ENCODE measurements at regions not wholly inside any gene's neighbourhood (a gene's known extent, or its start where the extent isn't known, plus 50 kb on each side); places are given as distances from the start of the nearest gene placed in this dataset.

DNA sequence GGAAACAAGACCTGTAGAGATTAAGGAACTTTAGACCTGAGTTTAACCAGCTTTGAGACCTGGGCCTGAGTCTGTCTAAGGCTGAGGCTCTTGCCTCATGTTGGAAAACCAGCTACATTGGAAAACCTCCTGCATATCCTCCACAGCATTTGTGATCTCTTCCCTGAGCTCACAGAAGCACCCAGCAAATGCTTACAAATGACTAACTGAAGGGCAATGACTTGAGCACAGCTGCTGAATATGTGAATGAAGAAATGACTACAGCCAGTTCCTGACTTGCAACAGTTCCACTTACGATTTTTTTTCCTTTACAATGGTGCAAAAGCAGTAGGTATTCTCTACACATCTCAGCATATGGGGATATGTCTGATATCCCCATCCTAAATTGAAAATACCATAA lies 112.4 kb upstream of the RREB1 start:
- TF ChIP-seq ZFX (IDR thresholded peaks at IDR 0.05; ENCODE audit: borderline replicate concordance), result no peak
- TF ChIP-seq, protein P1, sequence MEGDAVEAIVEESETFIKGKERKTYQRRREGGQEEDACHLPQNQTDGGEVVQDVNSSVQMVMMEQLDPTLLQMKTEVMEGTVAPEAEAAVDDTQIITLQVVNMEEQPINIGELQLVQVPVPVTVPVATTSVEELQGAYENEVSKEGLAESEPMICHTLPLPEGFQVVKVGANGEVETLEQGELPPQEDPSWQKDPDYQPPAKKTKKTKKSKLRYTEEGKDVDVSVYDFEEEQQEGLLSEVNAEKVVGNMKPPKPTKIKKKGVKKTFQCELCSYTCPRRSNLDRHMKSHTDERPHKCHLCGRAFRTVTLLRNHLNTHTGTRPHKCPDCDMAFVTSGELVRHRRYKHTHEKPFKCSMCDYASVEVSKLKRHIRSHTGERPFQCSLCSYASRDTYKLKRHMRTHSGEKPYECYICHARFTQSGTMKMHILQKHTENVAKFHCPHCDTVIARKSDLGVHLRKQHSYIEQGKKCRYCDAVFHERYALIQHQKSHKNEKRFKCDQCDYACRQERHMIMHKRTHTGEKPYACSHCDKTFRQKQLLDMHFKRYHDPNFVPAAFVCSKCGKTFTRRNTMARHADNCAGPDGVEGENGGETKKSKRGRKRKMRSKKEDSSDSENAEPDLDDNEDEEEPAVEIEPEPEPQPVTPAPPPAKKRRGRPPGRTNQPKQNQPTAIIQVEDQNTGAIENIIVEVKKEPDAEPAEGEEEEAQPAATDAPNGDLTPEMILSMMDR (IDR thresholded peaks at IDR 0.05), result no peak

DNA sequence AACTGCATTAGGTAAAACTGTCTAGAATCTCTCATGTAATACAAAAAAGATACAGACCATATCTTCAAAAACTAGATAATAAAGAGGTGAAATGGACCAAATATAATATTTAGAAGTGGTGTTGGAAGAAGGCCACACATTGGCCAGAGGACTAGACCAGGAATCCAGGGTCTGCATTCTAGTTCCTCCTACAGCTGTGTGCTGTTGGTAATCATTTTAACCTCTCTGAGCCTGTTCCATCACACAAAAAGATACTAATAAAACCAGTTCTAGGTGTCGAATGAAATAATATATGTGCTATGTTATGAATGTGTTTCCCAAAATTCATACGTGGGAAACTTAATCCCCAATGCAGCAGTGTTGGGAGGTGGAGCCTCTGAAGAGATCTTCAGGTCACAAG lies 111.6 kb upstream of the RREB1 start:
- no peak overlapping the region for H3K27ac ChIP-seq
- TF ChIP-seq ZFX (IDR thresholded peaks at IDR 0.05; ENCODE audit: borderline replicate concordance), result no peak
- TF ChIP-seq, protein P1 (IDR thresholded peaks at IDR 0.05), result no peak

More for the DNA sequence above, 112.4 kb upstream of the RREB1 start:
- no peak overlapping the region for H3K27ac ChIP-seq

DNA sequence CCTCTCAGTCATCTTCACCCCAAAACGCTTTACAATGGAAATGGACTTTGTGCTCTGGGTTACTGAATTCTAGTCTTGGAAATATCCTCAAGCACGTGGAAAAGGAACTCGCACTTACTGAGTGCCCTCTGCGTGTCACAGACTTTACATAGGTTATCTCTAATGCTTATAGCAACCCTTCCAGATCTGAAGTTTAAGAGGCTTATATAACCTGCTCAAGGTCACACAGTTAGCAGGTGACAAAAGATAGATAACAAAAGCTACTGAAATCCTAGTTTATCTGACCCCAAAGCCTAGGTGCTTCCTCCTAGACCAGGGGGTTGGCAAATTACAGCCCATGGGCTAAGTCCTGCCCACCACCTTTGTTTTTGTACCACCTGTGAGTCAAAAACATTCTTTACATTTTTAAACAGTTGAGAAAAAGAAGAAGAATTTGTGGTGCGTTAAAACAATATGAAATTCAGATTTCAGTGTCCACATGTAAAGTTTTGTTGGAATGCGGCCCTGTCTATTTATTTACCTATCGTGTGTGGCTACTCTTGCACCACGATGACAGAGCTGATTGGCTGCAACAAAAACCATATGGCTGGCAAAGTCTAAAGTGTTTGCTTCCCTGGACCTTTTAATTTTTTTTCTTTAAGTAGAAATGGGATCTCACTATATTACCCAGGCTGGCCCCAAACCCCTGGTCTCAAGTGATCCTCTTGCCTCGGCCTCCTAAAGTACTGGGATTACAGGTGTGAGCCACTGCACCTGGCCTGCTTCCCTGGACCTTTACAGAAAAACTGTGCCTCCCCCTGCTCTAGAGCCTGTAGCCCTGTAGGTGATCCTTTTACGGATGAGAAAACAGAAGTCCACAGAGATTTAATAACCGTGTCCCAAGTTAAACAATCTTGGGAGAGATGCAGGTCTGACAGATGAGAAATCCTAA lies 110.2 kb upstream of the RREB1 start:
- no peak for TF ChIP-seq ZFX (IDR thresholded peaks at IDR 0.05; ENCODE audit: borderline replicate concordance)
- TF ChIP-seq, protein P1 (IDR thresholded peaks at IDR 0.05), result no peak
- no peak overlapping the region for H3K27ac ChIP-seq

DNA sequence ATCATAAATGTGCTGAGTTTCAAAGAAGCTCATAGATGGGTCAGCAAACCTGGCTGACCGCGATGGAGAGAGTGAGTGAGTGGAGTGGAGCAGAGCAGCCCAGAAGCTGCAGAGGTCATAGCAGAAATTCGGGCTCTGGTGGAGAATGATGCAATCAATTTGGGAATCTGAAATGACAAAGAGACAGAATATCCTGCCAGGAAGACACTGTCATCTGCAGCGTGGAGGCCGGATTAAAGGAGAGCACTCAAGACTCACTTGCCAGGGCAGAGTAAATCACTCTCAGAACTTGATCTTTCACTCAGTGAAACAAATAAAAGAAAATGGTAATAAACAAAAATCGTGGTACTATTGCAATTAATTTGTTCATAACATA lies 109.6 kb upstream of the RREB1 start:
- no peak for TF ChIP-seq ZFX (IDR thresholded peaks at IDR 0.05; ENCODE audit: borderline replicate concordance)
- TF ChIP-seq, protein P1 (IDR thresholded peaks at IDR 0.05), result no peak
- H3K27ac ChIP-seq, result no peak overlapping the region

DNA sequence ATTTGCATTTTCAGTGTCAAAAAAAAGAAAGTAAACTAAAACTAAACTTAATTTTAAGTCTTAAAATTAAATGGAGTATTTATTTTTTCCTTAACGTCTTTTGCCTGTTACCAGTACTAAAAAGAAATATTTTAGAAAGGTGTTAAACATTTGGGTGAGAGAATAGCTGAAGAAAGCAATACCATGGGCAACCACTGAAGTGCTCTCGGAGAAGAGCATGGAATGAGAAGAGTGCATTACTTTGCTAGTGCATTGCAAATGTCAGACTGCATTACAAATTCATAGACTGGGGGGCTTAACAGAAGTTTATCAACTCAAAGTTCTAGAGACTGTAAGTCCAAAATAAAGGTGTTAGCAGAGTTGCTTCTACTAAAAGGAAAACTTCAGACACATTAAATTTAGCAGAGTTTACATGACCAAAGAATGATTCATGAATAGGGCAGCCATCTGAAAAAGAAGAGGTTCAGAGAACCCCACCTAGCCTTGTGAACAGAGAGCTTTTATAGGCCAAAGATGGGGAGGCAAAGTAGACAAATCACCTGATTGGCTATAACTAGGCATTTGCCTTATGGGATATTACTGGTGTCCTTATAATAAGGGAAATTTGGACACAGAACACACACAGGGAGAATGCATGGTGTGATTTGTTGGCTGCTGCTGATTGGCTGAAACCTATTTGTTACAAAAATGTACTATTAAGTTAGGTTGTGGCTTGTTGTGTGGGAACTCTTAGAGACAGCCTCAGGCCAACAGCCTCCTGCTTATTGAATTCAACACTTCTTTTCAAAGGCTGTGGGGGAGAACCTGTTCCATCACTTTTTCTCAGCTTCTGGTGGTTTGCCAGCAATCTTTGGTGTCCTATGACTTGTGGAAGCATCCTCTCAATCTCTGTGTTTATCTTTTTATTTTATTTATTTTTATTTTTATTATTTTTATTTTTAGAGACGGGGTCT lies 106.7 kb upstream of the RREB1 start:
- TF ChIP-seq, protein P1 (IDR thresholded peaks at IDR 0.05), result no peak
- TF ChIP-seq ZFX (IDR thresholded peaks at IDR 0.05; ENCODE audit: borderline replicate concordance), result no peak
- no peak overlapping the region for H3K27ac ChIP-seq

DNA sequence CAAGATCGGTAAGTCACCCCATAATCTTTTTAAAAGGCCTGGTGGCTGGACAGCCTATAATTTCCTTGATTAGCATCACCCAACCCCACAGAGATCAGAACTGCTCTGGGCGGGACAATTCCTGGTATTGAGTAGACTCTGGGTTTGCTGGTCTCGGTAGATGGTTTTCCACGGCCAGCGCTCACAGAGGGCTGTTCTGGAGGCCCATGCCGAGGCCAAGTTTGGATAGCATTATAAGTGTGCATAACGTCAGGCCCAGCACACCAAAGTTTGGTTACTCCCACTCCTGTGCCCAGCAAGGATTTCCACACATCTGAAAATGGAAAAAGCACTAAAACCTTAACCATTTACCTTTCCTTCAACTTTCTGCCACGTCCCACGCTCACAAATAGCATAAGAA lies 104.7 kb upstream of the RREB1 start:
- TF ChIP-seq, protein P1 (IDR thresholded peaks at IDR 0.05), result no peak
- TF ChIP-seq ZFX (IDR thresholded peaks at IDR 0.05; ENCODE audit: borderline replicate concordance), result no peak
- no peak overlapping the region for H3K27ac ChIP-seq

All from 22Rv1 (cell line).